Prostate gland (tissue), 2 donors: ENCODE measurements at regions not wholly inside any gene's neighbourhood (a gene's known extent, or its start where the extent isn't known, plus 50 kb on each side); places are given as distances from the start of the nearest gene placed in this dataset.

Source experiments
- DNase-seq: peaks from one replicate; pipeline ENCODE4 v3.0.0-alpha.2; 2019; ENCODE audit warnings: low spot score
- H3K27ac ChIP-seq, 2 donors: fragments of 200-600 bp; sonication (generic); 2 replicates each; pipeline ENCODE4 v1.5.1; 2017 to 2019
- H3K27me3 ChIP-seq: fragments of 200-600 bp; sonication (generic); replicated peaks from 2 replicates; pipeline ENCODE4 v1.5.1; 2019; ENCODE audit not compliant: insufficient read depth
- H3K36me3 ChIP-seq, 2 donors: fragments of 200-600 bp; sonication (generic); 1 replicate in 1 of 2; 2 replicates in 1 of 2; pipeline versions ENCODE4 v1.5.1 to v1.8.1; 2017 to 2019
- H3K4me1 ChIP-seq: fragments of 200-600 bp; sonication (generic); replicated peaks from 2 replicates; pipeline ENCODE4 v1.5.1; 2019
- H3K4me3 ChIP-seq, 2 donors: fragments of 200-600 bp; sonication (generic); 2 replicates each; pipeline ENCODE4 v1.5.1; 2017 to 2019
- H3K9me3 ChIP-seq: fragments of 200-600 bp; sonication (generic); 2 replicates; pipeline ENCODE4 v1.5.1; 2017
- CTCF ChIP-seq, 4 experiments: fragments of 200-600 bp in 2 of 4; fragments of 450-650 bp in 2 of 4; sonication (generic) in 2 of 4; IDR thresholded peaks; 1 replicate in 3 of 4; 2 replicates in 1 of 4; pipeline ENCODE4 v1.5.1; 2016 to 2019; ENCODE audit warnings: antibody characterized with exemption in 4 of 4, mild to moderate bottlenecking in 2 of 4, moderate library complexity in 2 of 4
- POLR2A ChIP-seq: fragments of 450-650 bp; IDR thresholded peaks from one replicate; pipeline ENCODE4 v1.6.1; 2016; ENCODE audit warnings: antibody characterized with exemption, mild to moderate bottlenecking
- POLR2AphosphoS5 ChIP-seq: sonication (generic); formaldehyde crosslinking; IDR thresholded peaks from one replicate; pipeline ENCODE4 v1.6.1; 2017; ENCODE audit warnings: antibody characterized with exemption
- WGBS: methylation state at CpG from one replicate; pipeline ENCODE4 v1.1.5; 2018; 5-methylcytosine and 5-hydroxymethylcytosine counted together
- intact Hi-C: fragments of 100-400 bp; cut with DNase I; formaldehyde crosslinking; loops from one replicate; pipeline ENCODE4 v1.14.2; 2022

GRCh38 chr9:78468231-78468630 lies 171.3 kb downstream of the PSAT1 start:
- TF ChIP-seq CTCF (IDR thresholded peaks at IDR 0.05) (no peak), POLR2A (no peak), POLR2AphosphoS5 (no peak)
- H3K27ac ChIP-seq = no peak overlapping the region
- no peaks in the 10 kb centered on the region for H3K4me1 ChIP-seq
- intact Hi-C loops = no loop called here
- no peaks in the 10 kb centered on the region for H3K36me3 ChIP-seq
- WGBS = 46% methylated on average over 7 of the region's 7 CpGs
- no peak for DNase-seq
- no peak overlapping the region for H3K4me3 ChIP-seq
- H3K27me3 ChIP-seq = no peaks in the 10 kb centered on the region
- no peaks in the 10 kb centered on the region for H3K9me3 ChIP-seq

GRCh38 chr9:78468974-78469576 lies 172.2 kb downstream of the PSAT1 start:
- intact Hi-C loops = no loop called here
- Histone ChIP-seq H3K27me3 (no peaks in the 10 kb centered on the region), H3K27ac (no peak overlapping the region), H3K9me3 (no peaks in the 10 kb centered on the region), H3K4me1 (no peaks in the 10 kb centered on the region), H3K4me3 (no peak overlapping the region), H3K36me3 (no peaks in the 10 kb centered on the region)
- TF ChIP-seq CTCF (IDR thresholded peaks at IDR 0.05) = no peak
- no peak for TF ChIP-seq POLR2A
- TF ChIP-seq POLR2AphosphoS5 = no peak
- 40% methylated on average over 5 of the region's 5 CpGs for WGBS
- DNase-seq = no peak

- DNase-seq = no peak
- no peaks in the 10 kb centered on the region for H3K9me3 ChIP-seq
- H3K27ac ChIP-seq = no peak overlapping the region
- intact Hi-C loops = no loop called here
- H3K4me3 ChIP-seq = no peak overlapping the region
- H3K4me1 ChIP-seq = no peaks in the 10 kb centered on the region
- TF ChIP-seq POLR2AphosphoS5 = no peak
- TF ChIP-seq CTCF (IDR thresholded peaks at IDR 0.05) = no peak
- TF ChIP-seq POLR2A = no peak
- no peaks in the 10 kb centered on the region for H3K36me3 ChIP-seq
- H3K27me3 ChIP-seq = no peaks in the 10 kb centered on the region
Measured at GRCh38 chr9:78470216-78470615, 173.3 kb downstream of the PSAT1 start.

DNA sequence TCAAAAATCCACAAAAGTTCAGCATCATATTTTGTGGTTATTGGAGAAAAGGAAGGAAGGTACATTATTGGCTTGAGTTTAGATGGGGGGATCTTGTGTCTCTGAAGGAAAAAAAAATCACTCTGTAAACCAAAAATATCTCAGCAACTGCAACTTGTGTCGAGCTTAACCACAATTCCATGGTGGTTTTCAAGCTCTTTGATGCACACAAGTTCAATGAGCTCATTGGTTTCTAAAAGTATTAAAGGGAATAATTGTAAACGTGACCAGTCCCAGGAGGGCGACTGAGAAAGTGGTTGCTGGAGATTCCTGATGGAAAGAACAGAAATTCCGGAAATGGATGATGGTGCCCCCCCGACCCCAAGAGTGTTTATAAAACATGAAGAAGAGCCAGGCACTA lies 173.8 kb downstream of the PSAT1 start:
- Histone ChIP-seq H3K27me3 (no peaks in the 10 kb centered on the region), H3K36me3 (no peaks in the 10 kb centered on the region), H3K9me3 (no peaks in the 10 kb centered on the region), H3K4me1 (no peaks in the 10 kb centered on the region), H3K4me3 (no peak overlapping the region), H3K27ac (no peak overlapping the region)
- 88% methylated on average over 5 of the region's 5 CpGs for WGBS
- intact Hi-C loops = no loop called here
- DNase-seq = no peak
- TF ChIP-seq CTCF (IDR thresholded peaks at IDR 0.05) = no peak
- TF ChIP-seq POLR2AphosphoS5 = no peak
- TF ChIP-seq POLR2A = no peak

DNA sequence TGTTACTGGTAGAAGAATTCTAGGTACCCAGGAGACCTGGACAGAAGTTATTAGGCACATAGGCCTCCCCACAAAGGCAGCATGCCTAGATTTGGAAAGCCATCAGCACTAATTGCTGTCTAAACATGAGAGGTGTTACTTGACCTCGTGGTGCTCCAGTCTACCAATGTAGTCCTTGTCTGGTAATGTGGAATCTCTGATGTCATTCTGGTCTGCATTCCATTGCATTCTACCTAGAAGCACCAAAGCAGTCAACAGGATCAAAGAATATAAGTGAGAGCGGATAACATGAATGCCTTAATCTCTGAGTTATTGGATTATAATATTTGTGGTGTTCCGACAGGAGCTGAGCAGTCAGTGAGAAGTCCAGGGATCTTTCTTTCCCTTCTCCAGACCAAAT lies 175.2 kb downstream of the PSAT1 start:
- no peaks in the 10 kb centered on the region for H3K4me1 ChIP-seq
- no peak overlapping the region for H3K4me3 ChIP-seq
- H3K27ac ChIP-seq = no peak overlapping the region
- no peaks in the 10 kb centered on the region for H3K9me3 ChIP-seq
- intact Hi-C loops = no loop called here
- no peak for DNase-seq
- H3K27me3 ChIP-seq = no peaks in the 10 kb centered on the region
- H3K36me3 ChIP-seq = no peaks in the 10 kb centered on the region
- 67% methylated on average over 3 of the region's 3 CpGs for WGBS
- TF ChIP-seq CTCF (IDR thresholded peaks at IDR 0.05) = no peak
